Endothelial cell of umbilical vein (primary cell): ENCODE measurements at regions not wholly inside any gene's neighbourhood (a gene's known extent, or its start where the extent isn't known, plus 50 kb on each side); places are given as distances from the start of the nearest gene placed in this dataset.

ENCODE experiments used
- BruUV-seq: library from RNA; stranded (reverse); fragments of 400-500 nt; replicated peaks from 2 replicates; lab custom pipeline; 2021; lab: Mats Ljungman, UMichigan
- CTCF ChIA-PET: fragments of 300-600, 350-600 bp; sonication (Branson Sonifier 250); formaldehyde crosslinking; loops from one replicate; lab custom pipeline; 2021; ENCODE audit warnings: antibody characterized with exemption, inconsistent platforms; lab: Charles Lee
- POLR2A ChIA-PET: fragments of 300-600, 350-600 bp; sonication (Branson Sonifier 250); formaldehyde crosslinking; loops from one replicate; lab custom pipeline; 2021; ENCODE audit warnings: antibody characterized with exemption, inconsistent platforms; lab: Charles Lee
- DNase-seq: peaks from one replicate; pipeline ENCODE4 v3.0.0-alpha.2; 2011; ENCODE audit warnings: low read depth, low spot score
- FAIRE-seq: peaks from 2 replicates; lab custom pipeline; 2011; peaks lifted over from hg19 to GRCh38; lab: Jason Lieb, UNC
- H2AFZ ChIP-seq: 2 replicates; pipeline ENCODE4 v1.6.0; 2012; ENCODE audit warnings: low read depth, low read length, control low read depth, inconsistent platforms
- H3K27ac ChIP-seq: 2 replicates; pipeline ENCODE4 v1.5.1; 2011; ENCODE audit warnings: low read depth, mild to moderate bottlenecking, control low read depth, low read length, moderate library complexity; ENCODE audit not compliant: insufficient read depth
- H3K27me3 ChIP-seq, 2 experiments: 2 replicates each; pipeline versions ENCODE4 v1.6.0 to v1.6.1; 2011; ENCODE audit warnings: low read length in 2 of 2, mixed read lengths in 1 of 2; ENCODE audit not compliant: control insufficient read depth in 2 of 2, insufficient read depth in 2 of 2
- H3K36me3 ChIP-seq, 2 experiments: 2 replicates in 1 of 2; 3 replicates in 1 of 2; pipeline ENCODE4 v1.5.1; 2011; ENCODE audit warnings: low read length in 2 of 2, mild to moderate bottlenecking in 1 of 2, moderate library complexity in 1 of 2; ENCODE audit not compliant: control insufficient read depth in 2 of 2, insufficient read depth in 2 of 2; ENCODE audit errors: extremely low read depth in 1 of 2
- H3K4me1 ChIP-seq: 3 replicates; pipeline ENCODE4 v1.5.1; 2011; ENCODE audit warnings: mild to moderate bottlenecking, low read length; ENCODE audit not compliant: control insufficient read depth, insufficient read depth; ENCODE audit errors: extremely low read depth
- H3K4me2 ChIP-seq: 2 replicates; pipeline ENCODE4 v1.6.1; 2011; ENCODE audit warnings: low read length, control low read depth, mixed read lengths; ENCODE audit not compliant: insufficient read depth
- H3K4me3 ChIP-seq, 3 experiments: fragments of 200-600 bp in 1 of 3; sonication (generic), shearing (Covaris generic) in 1 of 3; replicated peaks in 1 of 3; 2 replicates each; pipeline ENCODE4 v1.5.1; 2011 to 2016; ENCODE audit warnings: control low read depth in 3 of 3, low read length in 3 of 3, mild to moderate bottlenecking in 2 of 3, inconsistent platforms in 1 of 3, low read depth in 1 of 3, moderate library complexity in 1 of 3; ENCODE audit not compliant: insufficient read depth in 1 of 3
- H3K79me2 ChIP-seq: 2 replicates; pipeline ENCODE4 v1.6.0; 2012; ENCODE audit warnings: low read length, inconsistent platforms; ENCODE audit not compliant: control insufficient read depth, insufficient read depth
- H3K9ac ChIP-seq: replicated peaks from 2 replicates; pipeline ENCODE3; 2011; ENCODE audit warnings: low read length, control low read depth; ENCODE audit not compliant: insufficient read depth; ENCODE audit errors: extremely low read depth
- H3K9me1 ChIP-seq: replicated peaks from 3 replicates; pipeline ENCODE4 v1.6.0; 2011; ENCODE audit warnings: mild to moderate bottlenecking, low read length; ENCODE audit not compliant: control insufficient read depth, insufficient read depth; ENCODE audit errors: extremely low read depth
- H3K9me3 ChIP-seq: replicated peaks from 2 replicates; pipeline ENCODE4 v1.5.1; 2012; ENCODE audit warnings: low read length, inconsistent platforms; ENCODE audit not compliant: control insufficient read depth, insufficient read depth
- H4K20me1 ChIP-seq: replicated peaks from 2 replicates; pipeline ENCODE3; 2011; ENCODE audit warnings: mild to moderate bottlenecking, low read length; ENCODE audit not compliant: control insufficient read depth, insufficient read depth; ENCODE audit errors: extremely low read depth
- CTCF ChIP-seq, 2 donors: IDR thresholded peaks; 1 replicate in 1 of 2; 2 replicates in 1 of 2; pipeline ENCODE4 v1.5.1; 2011; ENCODE audit warnings: low read length in 2 of 2, mild to moderate bottlenecking in 2 of 2, moderate library complexity in 2 of 2, control low read depth in 1 of 2, inconsistent platforms in 1 of 2, low read depth in 1 of 2; ENCODE audit not compliant: insufficient read depth in 1 of 2; ENCODE audit errors: extremely low read depth in 1 of 2
- EZH2 ChIP-seq: IDR thresholded peaks from 2 replicates; pipeline ENCODE4 v1.6.1; 2012; ENCODE audit warnings: borderline replicate concordance, low read depth, mild to moderate bottlenecking, moderate library complexity, low read length, inconsistent platforms; ENCODE audit not compliant: severe bottlenecking
- FOS ChIP-seq: IDR thresholded peaks from 2 replicates; pipeline ENCODE4 v1.6.1; 2011; ENCODE audit warnings: mild to moderate bottlenecking, low read length, moderate library complexity, borderline replicate concordance; ENCODE audit not compliant: insufficient read depth
- GATA2 ChIP-seq: IDR thresholded peaks from 2 replicates; pipeline ENCODE4 v1.7.0; 2011; ENCODE audit warnings: low read depth, mild to moderate bottlenecking, moderate library complexity, mixed read lengths, low read length; ENCODE audit not compliant: insufficient read length, insufficient read depth
- JUN ChIP-seq: IDR thresholded peaks from 2 replicates; pipeline ENCODE4 v1.6.1; 2011; ENCODE audit warnings: borderline replicate concordance, low read depth; ENCODE audit not compliant: insufficient read length, insufficient read depth
- MAX ChIP-seq: IDR thresholded peaks from 2 replicates; pipeline ENCODE4 v1.6.1; 2011; ENCODE audit not compliant: insufficient read depth, insufficient read length
- MYC ChIP-seq: IDR thresholded peaks from one replicate; pipeline ENCODE4 v1.6.1; 2011; ENCODE audit warnings: mild to moderate bottlenecking, low read depth, low read length
- POLR2A ChIP-seq: IDR thresholded peaks from 2 replicates; pipeline ENCODE4 v1.6.1; 2012; ENCODE audit warnings: low read depth, mild to moderate bottlenecking, control low read depth, low read length
- POLR2AphosphoS5 ChIP-seq: IDR thresholded peaks from 2 replicates; pipeline ENCODE4 v1.6.1; 2012; ENCODE audit warnings: low read depth, mild to moderate bottlenecking, control low read depth, low read length, moderate library complexity; ENCODE audit not compliant: insufficient read depth
- dilution Hi-C: fragments of 300-500 bp; cut with MboI; formaldehyde crosslinking; loops from one replicate; pipeline ENCODE4 v1.15.0; 2019; ENCODE audit warnings: low sequenced_read_pairs; ENCODE audit not compliant: extremely low pct_ligation_motif_present
- intact Hi-C: fragments of 100-400 bp; cut with micrococcal nuclease; formaldehyde crosslinking; loops from one replicate; pipeline ENCODE4 v1.10.0; 2022

- no peaks in the 10 kb centered on the region for H4K20me1 ChIP-seq
- H3K9me3 ChIP-seq, result no peaks in the 10 kb centered on the region
- H3K79me2 ChIP-seq, result no peaks in the 10 kb centered on the region
- H3K9me1 ChIP-seq, result no peaks in the 10 kb centered on the region
- no peak overlapping the region for H3K9ac ChIP-seq
- H3K4me1 ChIP-seq, result no peaks in the 10 kb centered on the region
- intact Hi-C loops, result no loop called here
- H3K27me3 ChIP-seq, result no peaks in the 10 kb centered on the region
- POLR2A ChIA-PET, result no interaction called here
- TF ChIP-seq CTCF (IDR thresholded peaks at IDR 0.05; ENCODE audit: extremely low read depth in 1 of 2, insufficient read depth in 1 of 2, low read depth in 1 of 2, low read length in 2 of 2), result no peak
- no peak for TF ChIP-seq GATA2
- TF ChIP-seq POLR2A, result no peak
- no peak for TF ChIP-seq POLR2AphosphoS5
- TF ChIP-seq EZH2, result no peak
- TF ChIP-seq MYC, result no peak
- no peak for TF ChIP-seq JUN
- no peak for TF ChIP-seq MAX
- TF ChIP-seq FOS, result no peak
- no TSS peak for BruUV-seq
- FAIRE-seq, result no peak
- dilution Hi-C loops, result no loop called here
- CTCF ChIA-PET, result no interaction called here
- H3K4me2 ChIP-seq, result no peak overlapping the region
- no peak overlapping the region for H2AFZ ChIP-seq
- no peaks in the 10 kb centered on the region for H3K36me3 ChIP-seq
- H3K4me3 ChIP-seq, result no peak overlapping the region
- no peak overlapping the region for H3K27ac ChIP-seq
- no peak for DNase-seq
Observed at GRCh38 chr12:108017472-108018057, 111.5 kb upstream of the WSCD2 start.
